HG03469 (cell line): ENCODE measurements at regions not wholly inside any gene's neighbourhood (a gene's known extent, or its start where the extent isn't known, plus 50 kb on each side); places are given as distances from the start of the nearest gene placed in this dataset.
"Not testable (repeated sequence)": the region's sequence is repeated elsewhere in the genome, so short reads cannot be mapped to it uniquely, and the experiment has no call there.

Experiments used
- ATAC-seq: cut with Tn5 transposase; IDR thresholded peaks from one replicate; pipeline ENCODE4 v1.9.1; 2021; ENCODE audit warnings: mild to moderate bottlenecking, moderate library complexity, moderate number of reproducible peaks; ENCODE audit not compliant: unreplicated experiment

- no peak for ATAC-seq
Measured at GRCh38 chr6:113067612-113068275, 720.6 kb downstream of the RFPL4B start.

- ATAC-seq: no peak
Measured at GRCh38 chr6:113068570-113068969, 721.4 kb downstream of the RFPL4B start.

- ATAC-seq: not testable (repeated sequence)
Measured at GRCh38 chr6:113070681-113071080, 723.6 kb downstream of the RFPL4B start.

GRCh38 chr6:113073611-113074191 is 726.6 kb downstream of the RFPL4B start:
- no peak for ATAC-seq

- ATAC-seq: no peak
Measured at GRCh38 chr6:113076116-113076515, 729.0 kb downstream of the RFPL4B start.

GRCh38 chr6:113076816-113077215 is 729.7 kb downstream of the RFPL4B start:
- ATAC-seq: no peak

- ATAC-seq: no peak
Measured at GRCh38 chr6:113077794-113078193, 730.7 kb downstream of the RFPL4B start.

GRCh38 chr6:113078791-113079190 is 731.7 kb downstream of the RFPL4B start:
- no peak for ATAC-seq

GRCh38 chr6:113082745-113083144 is 735.6 kb downstream of the RFPL4B start:
- no peak for ATAC-seq

- no peak for ATAC-seq
Measured at GRCh38 chr6:113083947-113084346, 736.8 kb downstream of the RFPL4B start.

GRCh38 chr6:113089056-113089455 is 741.9 kb downstream of the RFPL4B start:
- ATAC-seq: no peak

- no peak for ATAC-seq
Measured at GRCh38 chr6:113092795-113093194, 745.7 kb downstream of the RFPL4B start.

GRCh38 chr6:113094779-113095178 is 747.6 kb downstream of the RFPL4B start:
- ATAC-seq: no peak

- no peak for ATAC-seq
Measured at GRCh38 chr6:113095841-113096240, 748.7 kb downstream of the RFPL4B start.

- ATAC-seq: no peak
Measured at GRCh38 chr6:113102761-113103160, 754.4 kb upstream of the MARCKS start.

GRCh38 chr6:113103634-113104361 is 753.3 kb upstream of the MARCKS start:
- ATAC-seq: no peak

GRCh38 chr6:113104541-113104940 is 752.6 kb upstream of the MARCKS start:
- no peak for ATAC-seq

GRCh38 chr6:113104951-113105350 is 752.2 kb upstream of the MARCKS start:
- ATAC-seq: no peak

- no peak for ATAC-seq
Measured at GRCh38 chr6:113110211-113110610, 746.9 kb upstream of the MARCKS start.

GRCh38 chr6:113111550-113111949 is 745.6 kb upstream of the MARCKS start:
- no peak for ATAC-seq

GRCh38 chr6:113112086-113112485 is 745.1 kb upstream of the MARCKS start:
- no peak for ATAC-seq

- ATAC-seq: no peak
Measured at GRCh38 chr6:113115196-113115595, 741.9 kb upstream of the MARCKS start.
